Skeletal muscle tissue (tissue), 3 donors: ENCODE measurements at regions not wholly inside any gene's neighbourhood (a gene's known extent, or its start where the extent isn't known, plus 50 kb on each side); places are given as distances from the start of the nearest gene placed in this dataset.

Experiments
- H3K27ac ChIP-seq: one replicate; pipeline ENCODE4 v1.7.0; 2013; ENCODE audit warnings: mild to moderate bottlenecking, low read depth, low read length, inconsistent platforms
- H3K27me3 ChIP-seq, 3 donors: one replicate each; pipeline ENCODE4 v1.7.0; 2013; ENCODE audit warnings: low read length in 3 of 3; ENCODE audit not compliant: control insufficient read depth in 3 of 3, insufficient read depth in 3 of 3
- H3K36me3 ChIP-seq, 3 donors: one replicate each; pipeline ENCODE4 v1.7.0; 2013; ENCODE audit warnings: low read length in 3 of 3; ENCODE audit not compliant: control insufficient read depth in 3 of 3, insufficient read depth in 3 of 3
- H3K4me1 ChIP-seq, 3 donors: one replicate each; pipeline ENCODE4 v1.7.0; 2013; ENCODE audit warnings: low read length in 3 of 3, mild to moderate bottlenecking in 3 of 3; ENCODE audit not compliant: control insufficient read depth in 3 of 3, insufficient read depth in 3 of 3
- H3K4me3 ChIP-seq, 3 donors: one replicate each; pipeline ENCODE4 v1.7.0; 2013; ENCODE audit warnings: low read length in 3 of 3
- H3K9ac ChIP-seq, 3 donors: one replicate each; pipeline ENCODE4 v1.7.0; 2013; ENCODE audit warnings: low read length in 3 of 3, mild to moderate bottlenecking in 3 of 3, moderate library complexity in 2 of 3, low read depth in 1 of 3
- H3K9me3 ChIP-seq, 3 donors: one replicate each; pipeline ENCODE4 v1.7.0; 2013; ENCODE audit warnings: low read length in 3 of 3; ENCODE audit not compliant: control insufficient read depth in 3 of 3
- donor health status: Osteomylitis.

DNA sequence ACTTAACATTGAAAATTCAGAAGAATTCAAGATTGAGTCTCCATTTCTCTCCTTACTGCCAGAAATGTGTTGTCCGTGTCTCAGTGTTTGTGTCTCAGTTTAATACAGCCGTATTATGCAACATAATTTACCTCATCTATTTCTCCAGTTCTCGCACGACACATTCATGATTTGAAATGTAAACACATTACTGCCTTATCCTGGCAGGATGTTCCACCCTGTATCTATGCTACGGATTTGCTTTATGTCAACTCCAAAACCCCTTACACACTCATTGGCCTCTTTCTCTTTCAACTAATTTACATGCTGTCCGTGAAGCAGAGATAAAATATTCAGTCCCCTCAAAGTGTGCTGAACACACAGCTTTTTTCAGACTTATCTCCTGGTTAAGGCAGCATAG is 653.7 kb upstream of the SEMA3D start:
- Histone ChIP-seq H3K27ac (no peak overlapping the region), H3K9me3 (no peaks in the 10 kb centered on the region), H3K4me3 (no peak overlapping the region), H3K9ac (no peak overlapping the region), H3K36me3 (no peaks in the 10 kb centered on the region), H3K27me3 (no peaks in the 10 kb centered on the region), H3K4me1 (no peaks in the 10 kb centered on the region)

DNA sequence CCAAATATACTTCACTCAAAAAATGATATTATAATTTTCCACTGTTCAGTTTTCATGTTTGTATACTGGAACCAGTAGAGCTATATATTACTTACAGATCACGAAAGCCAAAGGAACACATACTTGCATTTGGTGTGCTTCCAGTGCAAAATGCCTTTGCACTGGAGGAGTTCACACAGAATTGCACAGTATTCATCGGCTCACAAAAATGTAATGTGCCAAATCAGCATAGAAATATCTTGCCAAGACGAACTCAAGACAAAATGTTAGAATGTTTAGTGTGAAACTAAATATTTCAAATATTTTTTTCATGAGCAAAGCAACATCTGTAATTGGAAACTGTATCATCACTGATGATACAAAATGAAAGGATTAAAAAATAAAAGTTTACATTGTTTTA is 646.2 kb upstream of the SEMA3D start:
- Histone ChIP-seq H3K9me3 (no peaks in the 10 kb centered on the region), H3K36me3 (no peaks in the 10 kb centered on the region), H3K27ac (no peak overlapping the region), H3K4me1 (no peaks in the 10 kb centered on the region), H3K4me3 (no peak overlapping the region), H3K9ac (no peak overlapping the region), H3K27me3 (no peaks in the 10 kb centered on the region)

DNA sequence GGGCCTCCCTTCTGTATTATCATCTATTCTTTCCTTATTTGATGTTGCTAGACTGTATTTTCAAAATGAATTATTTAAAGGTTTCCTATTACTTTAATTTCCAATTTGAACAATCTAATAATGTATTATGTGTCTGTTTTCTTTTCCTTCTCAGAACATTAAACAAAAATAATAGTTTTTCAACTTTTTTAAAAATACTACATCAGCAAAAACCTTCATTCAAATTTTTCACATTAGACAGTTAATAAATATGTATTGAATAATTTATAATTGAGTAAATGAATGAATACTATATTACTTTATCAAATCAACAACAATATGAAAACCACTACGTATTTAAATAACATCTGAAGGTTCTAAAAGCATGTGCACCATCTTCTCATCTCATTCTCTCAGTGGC is 644.1 kb upstream of the SEMA3D start:
- no peaks in the 10 kb centered on the region for H3K27me3 ChIP-seq
- H3K9me3 ChIP-seq: peaks cover 0 to 2% (median 0%) of the 10 kb centered on the region in 3 donors
- no peak overlapping the region for H3K9ac ChIP-seq
- H3K4me1 ChIP-seq: no peaks in the 10 kb centered on the region
- no peak overlapping the region for H3K27ac ChIP-seq
- no peaks in the 10 kb centered on the region for H3K36me3 ChIP-seq
- no peak overlapping the region for H3K4me3 ChIP-seq

DNA sequence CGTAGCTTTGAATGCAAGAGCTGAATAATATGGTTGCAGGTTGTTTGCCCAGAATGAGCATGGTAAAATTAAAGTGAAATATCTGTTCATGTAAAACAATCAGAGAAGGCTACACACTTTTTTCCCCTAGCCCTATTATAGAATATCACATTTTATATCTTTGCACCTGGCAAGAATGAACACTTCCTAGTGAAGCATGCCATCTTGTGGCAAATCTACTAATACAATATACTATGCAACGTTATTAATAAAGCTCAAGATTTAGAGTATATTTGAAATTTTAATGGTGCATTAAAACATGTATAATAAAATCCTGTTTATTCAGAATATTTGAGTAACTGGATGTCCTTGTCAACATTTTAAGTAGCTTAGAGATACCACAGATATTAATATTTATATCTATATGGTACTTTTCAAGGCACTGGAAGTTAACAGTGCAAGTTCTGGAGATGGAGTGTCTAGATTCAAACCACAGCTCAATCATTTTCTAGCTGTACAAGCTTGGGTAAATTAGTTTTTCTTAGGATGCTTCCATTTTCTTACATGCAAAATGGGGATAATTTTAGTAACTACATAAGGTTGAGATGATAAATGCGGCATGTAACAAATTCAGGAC is 643.1 kb upstream of the SEMA3D start:
- H3K36me3 ChIP-seq: no peaks in the 10 kb centered on the region
- H3K9ac ChIP-seq: no peak overlapping the region
- peaks cover 0 to 2% (median 0%) of the 10 kb centered on the region in 3 donors for H3K9me3 ChIP-seq
- no peaks in the 10 kb centered on the region for H3K4me1 ChIP-seq
- no peak overlapping the region for H3K4me3 ChIP-seq
- H3K27me3 ChIP-seq: no peaks in the 10 kb centered on the region
- H3K27ac ChIP-seq: no peak overlapping the region

DNA sequence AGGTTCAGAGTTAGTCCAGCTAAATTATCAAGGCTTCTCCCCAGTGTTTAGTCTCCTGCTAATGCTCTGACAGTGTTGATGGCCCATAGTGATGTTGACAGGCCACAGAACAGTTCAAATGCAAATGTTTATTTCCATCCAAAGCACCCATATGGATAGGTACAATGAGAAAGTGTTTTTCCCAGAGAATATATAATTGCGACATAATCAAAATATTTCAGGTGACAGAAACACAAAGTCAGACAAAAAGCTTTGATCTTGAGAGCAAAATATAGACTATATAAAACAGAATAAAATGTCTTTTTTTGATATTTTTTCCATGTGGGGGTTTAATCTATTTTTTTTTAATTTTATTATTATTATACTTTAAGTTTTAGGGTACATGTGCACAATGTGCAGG is 642.3 kb upstream of the SEMA3D start:
- no peak overlapping the region for H3K27ac ChIP-seq
- no peak overlapping the region for H3K4me3 ChIP-seq
- peaks cover 0 to 2% (median 0%) of the 10 kb centered on the region in 3 donors for H3K9me3 ChIP-seq
- no peak overlapping the region for H3K9ac ChIP-seq
- H3K27me3 ChIP-seq: no peaks in the 10 kb centered on the region
- no peaks in the 10 kb centered on the region for H3K36me3 ChIP-seq
- H3K4me1 ChIP-seq: no peaks in the 10 kb centered on the region

DNA sequence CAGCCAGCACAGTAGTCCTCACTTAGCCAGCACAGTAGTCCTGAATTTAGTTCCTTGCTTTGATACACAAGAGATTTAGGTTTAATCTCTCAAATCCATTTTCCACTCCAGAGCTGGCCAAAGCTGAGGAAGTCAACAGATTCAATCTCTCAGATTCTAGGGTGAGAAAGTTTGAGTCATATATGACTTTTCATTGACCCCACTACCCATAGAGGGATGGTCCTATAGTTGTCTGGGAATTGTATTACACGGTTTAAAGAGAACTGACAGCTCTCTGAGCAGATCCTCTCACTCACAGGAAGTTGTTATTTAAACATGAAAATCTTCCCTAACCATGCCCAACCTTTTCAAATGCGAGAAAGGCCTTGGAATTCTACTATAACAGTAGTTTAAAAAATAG is 641.8 kb upstream of the SEMA3D start:
- Histone ChIP-seq H3K36me3 (no peaks in the 10 kb centered on the region), H3K4me1 (no peaks in the 10 kb centered on the region), H3K4me3 (no peak overlapping the region), H3K9ac (no peak overlapping the region), H3K27me3 (no peaks in the 10 kb centered on the region), H3K27ac (no peak overlapping the region), H3K9me3 (peaks cover 0 to 2% (median 0%) of the 10 kb centered on the region in 3 donors)

DNA sequence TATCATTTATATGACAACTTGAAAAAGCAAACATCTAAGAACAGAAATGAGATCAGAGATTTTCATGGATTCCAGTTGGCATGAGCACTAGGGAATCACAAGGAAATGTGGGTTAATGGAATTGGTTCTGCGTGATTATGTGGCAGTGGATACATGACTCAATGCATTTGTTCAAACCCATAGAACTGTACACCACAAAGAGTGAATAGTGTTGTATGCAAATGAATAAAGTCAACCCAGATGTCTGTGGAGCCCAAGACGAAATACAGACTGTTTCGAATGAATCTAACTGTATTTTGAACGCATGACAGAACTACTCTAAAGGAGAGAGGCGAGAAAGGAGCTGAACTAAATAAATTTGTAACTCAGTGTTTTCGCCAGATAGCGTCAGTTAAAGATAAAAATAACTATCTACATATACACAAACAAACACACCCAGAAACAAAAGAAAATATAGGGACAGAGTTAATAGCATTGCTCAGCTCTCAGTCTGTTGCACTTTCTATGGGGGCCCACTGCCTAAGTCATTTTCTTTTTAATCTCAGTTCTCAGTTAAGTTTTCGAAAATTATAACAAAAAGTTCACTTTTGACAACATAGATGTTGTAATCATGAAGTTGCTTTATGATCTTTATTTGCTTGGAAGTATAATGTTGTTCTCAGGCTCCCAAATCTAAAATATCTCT is 636.7 kb upstream of the SEMA3D start:
- H3K4me1 ChIP-seq: no peaks in the 10 kb centered on the region
- H3K27me3 ChIP-seq: no peaks in the 10 kb centered on the region
- peaks cover 0 to 2% (median 0%) of the 10 kb centered on the region in 3 donors for H3K9me3 ChIP-seq
- no peaks in the 10 kb centered on the region for H3K36me3 ChIP-seq
- H3K27ac ChIP-seq: no peak overlapping the region
- no peak overlapping the region for H3K9ac ChIP-seq
- H3K4me3 ChIP-seq: no peak overlapping the region

DNA sequence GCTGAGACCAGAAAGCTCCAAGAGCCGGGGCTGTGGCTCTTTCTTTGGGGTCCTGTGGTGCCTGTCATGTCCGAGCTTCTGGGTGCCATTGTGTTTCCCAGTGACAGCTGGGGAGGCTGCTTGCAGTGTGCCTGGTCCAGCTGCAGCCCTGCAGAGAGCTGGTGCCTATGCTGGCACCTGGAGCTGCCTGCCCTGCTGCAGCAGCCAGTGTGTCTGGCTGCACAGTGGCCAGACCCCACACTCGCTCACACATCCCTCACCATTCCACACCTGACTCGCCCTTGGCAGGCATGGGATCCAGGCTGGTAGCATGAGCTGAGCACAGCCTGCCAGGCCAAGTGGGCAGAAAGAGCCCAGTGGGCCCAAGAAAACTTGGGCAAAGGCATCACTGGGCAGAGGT is 635.1 kb upstream of the SEMA3D start:
- Histone ChIP-seq H3K9ac (no peak overlapping the region), H3K36me3 (no peaks in the 10 kb centered on the region), H3K27ac (no peak overlapping the region), H3K4me1 (no peaks in the 10 kb centered on the region), H3K27me3 (no peaks in the 10 kb centered on the region), H3K4me3 (no peak overlapping the region), H3K9me3 (peaks cover 0 to 2% (median 0%) of the 10 kb centered on the region in 3 donors)

DNA sequence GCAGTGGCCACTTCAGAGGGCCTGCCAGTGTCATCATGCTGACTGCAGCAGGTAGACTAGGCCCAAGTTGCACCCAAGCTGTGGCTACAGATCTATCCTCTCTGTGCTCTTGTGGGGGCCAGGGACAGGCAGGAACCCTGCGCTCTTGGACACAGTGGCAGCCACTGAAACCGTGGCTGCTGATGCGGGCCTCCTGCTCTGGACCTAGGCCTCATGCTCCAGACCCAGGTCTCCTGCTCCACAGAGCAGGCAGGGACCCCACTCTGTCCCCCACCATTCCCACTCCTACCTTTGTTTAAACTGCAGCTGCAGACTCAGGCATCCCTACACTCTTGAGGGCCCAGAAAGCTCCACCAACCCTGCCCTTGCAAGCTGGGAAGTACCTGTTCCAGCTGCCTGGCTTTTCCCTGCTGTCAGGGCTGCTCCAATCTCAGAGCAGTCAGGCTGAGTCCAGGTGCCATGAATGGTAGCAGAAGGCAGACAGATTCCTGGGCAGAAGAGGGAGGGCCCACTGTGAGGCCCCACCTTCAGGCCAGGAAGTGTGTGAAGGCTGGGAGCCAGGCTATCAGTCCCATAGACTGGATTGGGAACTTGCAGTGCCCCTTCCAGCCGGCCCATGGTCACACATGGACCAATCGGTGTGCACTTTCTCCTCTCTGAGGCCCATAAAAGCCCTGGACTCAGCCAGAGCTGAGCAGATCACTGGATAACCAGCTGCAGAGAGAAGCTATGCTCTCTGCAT is 634.0 kb upstream of the SEMA3D start:
- no peak overlapping the region for H3K4me3 ChIP-seq
- H3K4me1 ChIP-seq: no peaks in the 10 kb centered on the region
- H3K36me3 ChIP-seq: no peaks in the 10 kb centered on the region
- no peaks in the 10 kb centered on the region for H3K27me3 ChIP-seq
- H3K27ac ChIP-seq: no peak overlapping the region
- no peaks in the 10 kb centered on the region for H3K9me3 ChIP-seq
- no peak overlapping the region for H3K9ac ChIP-seq

DNA sequence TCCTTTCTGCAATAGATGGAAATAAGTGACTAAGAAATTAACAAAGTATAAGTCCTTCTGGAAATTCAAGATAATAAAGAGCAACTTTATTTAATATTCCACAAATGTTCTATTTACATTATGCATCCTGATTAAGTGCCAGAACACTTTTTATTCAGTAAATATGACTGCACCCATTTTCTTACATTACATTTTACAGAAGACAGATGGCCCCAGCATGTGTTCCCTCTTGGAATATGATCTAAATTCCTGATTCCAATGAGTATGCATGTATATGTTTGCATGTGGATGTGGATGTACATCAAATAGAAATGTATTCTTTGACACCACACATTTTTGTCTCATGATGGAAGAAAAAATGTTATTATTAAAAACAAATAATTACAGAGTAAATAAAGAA is 628.7 kb upstream of the SEMA3D start:
- H3K27ac ChIP-seq: no peak overlapping the region
- H3K9me3 ChIP-seq: peaks cover 0 to 2% (median 0%) of the 10 kb centered on the region in 3 donors
- H3K4me3 ChIP-seq: no peak overlapping the region
- no peak overlapping the region for H3K9ac ChIP-seq
- no peaks in the 10 kb centered on the region for H3K36me3 ChIP-seq
- no peaks in the 10 kb centered on the region for H3K27me3 ChIP-seq
- no peaks in the 10 kb centered on the region for H3K4me1 ChIP-seq
